CD4-positive, alpha-beta T cell treated with Interleukin-21 for 1 hour (primary cell): ENCODE measurements at regions not wholly inside any gene's neighbourhood (a gene's known extent, or its start where the extent isn't known, plus 50 kb on each side); places are given as distances from the start of the nearest gene placed in this dataset.
"Not testable (repeated sequence)": the region's sequence is repeated elsewhere in the genome, so short reads cannot be mapped to it uniquely, and the experiment has no call there.

Experiments
- DNase-seq: peaks from one replicate; pipeline ENCODE4 v3.0.0-alpha.2; 2020

- no peak for DNase-seq
Observed at GRCh38 chr5:130808691-130809090, 356.4 kb downstream of the HINT1 start.

GRCh38 chr5:130805648-130806047 is 359.4 kb downstream of the HINT1 start:
- no peak for DNase-seq

GRCh38 chr5:130805036-130805435 is 360.0 kb downstream of the HINT1 start:
- no peak for DNase-seq

- DNase-seq, result no peak
Observed at GRCh38 chr5:130801963-130802362, 363.1 kb downstream of the HINT1 start.

GRCh38 chr5:130799015-130799414 is 366.0 kb downstream of the HINT1 start:
- DNase-seq, result no peak

- DNase-seq, result no peak
Observed at GRCh38 chr5:130797303-130797702, 367.8 kb downstream of the HINT1 start.

- no peak for DNase-seq
Observed at GRCh38 chr5:130796902-130797301, 368.2 kb downstream of the HINT1 start.

GRCh38 chr5:130796032-130796431 is 369.0 kb downstream of the HINT1 start:
- no peak for DNase-seq

- DNase-seq, result no peak
Observed at GRCh38 chr5:130795037-130795436, 370.0 kb downstream of the HINT1 start.

GRCh38 chr5:130777794-130778193 is 387.3 kb downstream of the HINT1 start:
- no peak for DNase-seq

GRCh38 chr5:130773813-130774212 is 391.2 kb downstream of the HINT1 start:
- DNase-seq, result no peak

GRCh38 chr5:130762031-130762430 is 403.0 kb downstream of the HINT1 start:
- no peak for DNase-seq

GRCh38 chr5:130759061-130759460 is 406.0 kb downstream of the HINT1 start:
- no peak for DNase-seq

- no peak for DNase-seq
Observed at GRCh38 chr5:130747556-130747955, 417.5 kb downstream of the HINT1 start.

GRCh38 chr5:130746641-130747040 is 418.4 kb downstream of the HINT1 start:
- not testable (repeated sequence) for DNase-seq

GRCh38 chr5:130743092-130743491 is 422.0 kb downstream of the HINT1 start:
- no peak for DNase-seq

- DNase-seq, result no peak
Observed at GRCh38 chr5:130740047-130740569, 424.9 kb downstream of the HINT1 start.

- DNase-seq, result no peak
Observed at GRCh38 chr5:130731839-130732238, 433.2 kb downstream of the HINT1 start.

- no peak for DNase-seq
Observed at GRCh38 chr5:130729541-130729940, 435.5 kb downstream of the HINT1 start.

- no peak for DNase-seq
Observed at GRCh38 chr5:130727830-130728229, 437.2 kb downstream of the HINT1 start.

- DNase-seq, result no peak
Observed at GRCh38 chr5:130724658-130725057, 440.4 kb downstream of the HINT1 start.

- no peak for DNase-seq
Observed at GRCh38 chr5:130720355-130720754, 444.7 kb downstream of the HINT1 start.

GRCh38 chr5:130715541-130715940 is 449.5 kb downstream of the HINT1 start:
- DNase-seq, result no peak

- no peak for DNase-seq
Observed at GRCh38 chr5:130714200-130714599, 450.9 kb downstream of the HINT1 start.

GRCh38 chr5:130712324-130712723 is 452.7 kb downstream of the HINT1 start:
- no peak for DNase-seq

- DNase-seq, result no peak
Observed at GRCh38 chr5:130710596-130710995, 454.5 kb downstream of the HINT1 start.
